MG63 (cell line): ENCODE measurements at regions not wholly inside any gene's neighbourhood (a gene's known extent, or its start where the extent isn't known, plus 50 kb on each side); places are given as distances from the start of the nearest gene placed in this dataset.
"Not testable (repeated sequence)": the region's sequence is repeated elsewhere in the genome, so short reads cannot be mapped to it uniquely, and the experiment has no call there.

Experiments used
- DNase-seq: peaks from one replicate; pipeline ENCODE4 v3.0.0-alpha.2; 2020
- H3K27me3 ChIP-seq: fragments of 250-450 bp; sonication (Bioruptor Pico); 2 replicates; pipeline ENCODE4 v1.5.1; 2020; ENCODE audit warnings: mild to moderate bottlenecking, moderate library complexity
- H3K36me3 ChIP-seq: fragments of 250-450 bp; sonication (Bioruptor Pico); 2 replicates; pipeline ENCODE4 v1.5.1; 2020; ENCODE audit warnings: mild to moderate bottlenecking, moderate library complexity
- H3K4me3 ChIP-seq: fragments of 250-450 bp; sonication (Bioruptor Pico); 2 replicates; pipeline ENCODE4 v1.5.1; 2020; ENCODE audit warnings: mild to moderate bottlenecking, moderate library complexity
- H3K9me3 ChIP-seq: fragments of 250-450 bp; sonication (Bioruptor Pico); 2 replicates; pipeline ENCODE4 v1.5.1; 2020; ENCODE audit warnings: mild to moderate bottlenecking, moderate library complexity

DNA sequence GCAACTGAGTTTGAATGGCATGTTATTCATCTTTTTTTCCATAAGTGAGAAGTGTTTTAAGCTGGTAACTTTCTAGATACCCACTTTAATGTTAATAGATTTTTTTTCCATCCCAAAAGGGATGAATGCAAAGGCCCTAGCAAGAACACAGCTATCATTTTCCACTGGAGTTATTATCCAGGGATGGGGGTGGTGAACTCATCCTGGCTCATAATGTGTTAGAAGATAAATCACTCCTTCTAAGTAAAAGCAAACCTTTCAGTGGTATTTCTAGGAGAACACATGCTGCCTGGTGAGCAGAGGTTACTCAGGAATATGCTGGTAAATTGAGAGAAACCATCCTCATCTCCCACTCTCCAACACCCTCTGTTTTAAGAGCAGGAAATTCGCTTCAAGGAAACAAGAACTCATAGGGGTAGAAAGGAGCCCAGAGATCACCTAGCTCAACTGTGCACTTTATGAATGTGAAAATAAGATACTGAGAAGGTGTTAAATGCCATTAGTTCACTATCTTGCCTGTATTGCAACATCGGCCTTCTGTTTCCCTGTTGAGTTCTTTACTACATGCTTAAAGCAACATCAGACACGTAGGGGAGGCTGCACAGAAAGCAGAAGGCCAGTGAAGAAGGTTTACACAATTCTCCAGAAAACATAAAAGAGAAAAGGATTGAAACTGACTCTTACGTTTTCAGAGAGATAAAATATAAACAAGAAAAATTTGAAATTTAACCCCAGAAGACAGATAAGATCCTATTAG lies 264.0 kb upstream of the PRKCQ start:
- H3K27me3 ChIP-seq: no peaks in the 10 kb centered on the region
- no peak overlapping the region for H3K4me3 ChIP-seq
- no peaks in the 10 kb centered on the region for H3K9me3 ChIP-seq
- no peaks in the 10 kb centered on the region; the same call in 1 of the 2 replicates for H3K36me3 ChIP-seq
- no peak for DNase-seq

DNA sequence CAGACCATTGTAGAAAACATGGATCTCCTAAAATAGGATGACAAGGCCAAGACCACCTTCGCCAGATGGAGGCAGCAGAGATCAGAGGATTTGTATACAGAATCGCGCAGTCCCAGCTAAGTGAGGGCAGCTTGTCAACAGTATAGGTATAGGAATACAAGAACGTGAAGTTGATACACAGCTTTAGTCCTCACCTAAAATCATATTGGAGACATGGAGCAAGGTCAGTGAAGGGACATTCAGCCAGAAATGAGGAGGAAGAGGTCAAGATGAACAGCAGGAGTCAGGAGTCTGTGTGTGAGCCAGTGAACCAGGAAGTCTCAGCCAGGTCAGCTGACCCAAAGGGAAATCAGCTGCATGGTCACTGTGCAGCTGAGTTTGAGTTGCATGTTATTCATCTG lies 263.4 kb upstream of the PRKCQ start:
- Histone ChIP-seq H3K27me3 (no peaks in the 10 kb centered on the region), H3K36me3 (no peaks in the 10 kb centered on the region; the same call in 1 of the 2 replicates), H3K9me3 (no peaks in the 10 kb centered on the region), H3K4me3 (no peak overlapping the region)
- no peak for DNase-seq

DNA sequence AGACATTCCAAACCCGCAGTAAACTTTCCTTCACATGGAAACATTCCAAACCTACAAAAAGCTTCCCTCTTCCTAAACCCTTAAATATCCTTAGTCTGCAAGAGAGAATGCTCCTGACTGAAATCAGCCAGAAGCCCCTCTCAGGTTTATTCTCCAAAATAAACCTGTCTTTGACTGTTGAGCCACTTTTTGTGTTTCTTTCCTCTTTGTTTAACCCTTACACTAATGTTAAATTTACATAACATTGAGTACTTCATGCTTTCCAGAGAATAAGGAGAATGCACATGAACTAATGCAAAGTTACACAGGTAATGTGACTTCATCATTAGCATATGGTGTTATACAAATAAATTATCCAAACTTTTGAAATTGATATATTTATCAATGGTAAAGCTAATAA lies 262.6 kb upstream of the PRKCQ start:
- no peak overlapping the region for H3K4me3 ChIP-seq
- no peak for DNase-seq
- no peaks in the 10 kb centered on the region; the same call in 1 of the 2 replicates for H3K36me3 ChIP-seq
- no peaks in the 10 kb centered on the region for H3K27me3 ChIP-seq
- no peaks in the 10 kb centered on the region for H3K9me3 ChIP-seq

DNA sequence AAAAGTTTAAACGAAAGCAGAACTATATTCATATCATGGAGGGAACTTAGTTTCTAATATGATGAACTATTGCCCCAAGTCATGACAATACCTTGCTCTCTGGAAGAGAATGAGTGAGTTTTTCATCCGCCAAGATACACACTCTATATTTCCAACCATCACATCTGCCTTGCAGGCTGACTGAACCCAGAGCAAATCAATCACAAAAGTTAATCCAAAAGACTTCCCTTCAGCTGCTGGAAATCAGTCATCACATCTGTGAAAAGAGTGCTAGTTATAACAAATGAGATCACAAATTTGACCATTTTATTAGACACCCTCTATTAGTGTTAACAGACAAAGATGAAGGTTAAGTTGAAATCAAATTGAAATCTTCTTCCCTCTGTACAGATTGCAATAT lies 261.7 kb upstream of the PRKCQ start:
- no peak overlapping the region for H3K4me3 ChIP-seq

DNA sequence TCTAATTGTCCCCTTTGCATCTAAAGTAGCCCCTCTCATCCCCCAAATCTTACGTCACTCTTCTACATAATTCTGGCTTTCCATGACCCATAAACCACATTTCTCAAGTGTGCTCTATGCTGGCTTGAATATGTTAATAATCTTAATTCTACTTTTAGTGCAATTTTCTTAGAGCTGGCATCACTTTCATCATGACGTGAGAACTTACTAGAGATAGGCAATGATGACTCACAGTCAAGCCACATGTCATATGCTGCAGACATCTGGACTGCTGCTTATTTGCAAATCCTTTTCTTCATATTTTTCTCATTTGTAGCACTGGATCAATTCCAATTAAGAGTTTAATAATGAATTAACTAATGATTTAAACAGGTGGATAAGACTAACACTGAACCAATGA lies 260.7 kb upstream of the PRKCQ start:
- no peaks in the 10 kb centered on the region for H3K9me3 ChIP-seq
- H3K27me3 ChIP-seq: no peaks in the 10 kb centered on the region
- DNase-seq: no peak
- no peaks in the 10 kb centered on the region; the same call in 1 of the 2 replicates for H3K36me3 ChIP-seq
- H3K4me3 ChIP-seq: no peak overlapping the region

More for the DNA sequence above, 261.7 kb upstream of the PRKCQ start:
- H3K9me3 ChIP-seq: no peaks in the 10 kb centered on the region
- H3K36me3 ChIP-seq: no peaks in the 10 kb centered on the region; the same call in 1 of the 2 replicates
- H3K27me3 ChIP-seq: no peaks in the 10 kb centered on the region
- no peak for DNase-seq

DNA sequence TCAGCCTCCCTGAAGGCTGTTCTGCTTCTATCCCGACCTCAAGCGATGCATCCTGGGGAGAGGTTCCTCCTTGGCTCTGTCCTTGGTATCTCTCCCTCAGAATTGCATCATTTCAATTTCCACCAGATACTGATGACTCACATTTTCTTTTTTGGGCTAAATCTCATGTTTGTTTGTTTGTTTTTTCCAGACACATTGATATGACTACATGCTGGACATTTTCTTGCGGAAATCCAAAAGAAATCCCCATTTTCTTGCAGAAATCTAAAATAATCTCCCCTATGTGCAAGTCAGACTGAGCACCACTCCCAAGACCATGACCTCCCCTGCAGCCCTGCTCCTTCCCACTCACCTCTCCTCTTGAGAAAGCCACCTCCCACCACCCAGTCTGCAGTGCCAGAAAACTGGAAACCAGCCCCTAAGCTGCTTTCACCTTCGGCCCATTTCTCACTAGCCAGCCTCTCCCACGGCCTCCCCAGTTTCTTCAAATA lies 260.2 kb upstream of the PRKCQ start:
- no peaks in the 10 kb centered on the region for H3K9me3 ChIP-seq
- H3K36me3 ChIP-seq: no peaks in the 10 kb centered on the region; the same call in 1 of the 2 replicates
- no peak overlapping the region for H3K4me3 ChIP-seq
- H3K27me3 ChIP-seq: no peaks in the 10 kb centered on the region
- DNase-seq: no peak

DNA sequence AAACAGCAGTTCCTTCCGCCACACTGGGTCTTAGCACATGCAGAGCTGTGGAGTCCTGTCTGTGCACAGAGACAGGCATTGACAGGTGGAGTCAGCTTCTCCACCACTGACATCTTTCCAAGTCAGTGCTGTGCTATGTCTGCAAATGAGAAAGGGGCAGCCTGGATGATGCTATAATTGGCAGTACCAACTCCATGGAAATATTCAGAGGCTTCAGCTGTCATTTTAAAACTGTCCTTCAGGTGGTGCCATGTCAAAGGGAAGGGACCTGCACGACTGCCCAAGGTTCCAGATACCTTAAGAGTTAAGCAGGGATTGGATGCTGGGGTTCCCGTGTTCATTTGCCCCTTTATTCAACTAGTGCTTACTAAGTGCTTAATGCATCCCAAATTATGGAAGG lies 258.0 kb upstream of the PRKCQ start:
- DNase-seq: no peak
- Histone ChIP-seq H3K36me3 (no peaks in the 10 kb centered on the region; the same call in 1 of the 2 replicates), H3K4me3 (no peak overlapping the region), H3K27me3 (no peaks in the 10 kb centered on the region), H3K9me3 (no peaks in the 10 kb centered on the region)

DNA sequence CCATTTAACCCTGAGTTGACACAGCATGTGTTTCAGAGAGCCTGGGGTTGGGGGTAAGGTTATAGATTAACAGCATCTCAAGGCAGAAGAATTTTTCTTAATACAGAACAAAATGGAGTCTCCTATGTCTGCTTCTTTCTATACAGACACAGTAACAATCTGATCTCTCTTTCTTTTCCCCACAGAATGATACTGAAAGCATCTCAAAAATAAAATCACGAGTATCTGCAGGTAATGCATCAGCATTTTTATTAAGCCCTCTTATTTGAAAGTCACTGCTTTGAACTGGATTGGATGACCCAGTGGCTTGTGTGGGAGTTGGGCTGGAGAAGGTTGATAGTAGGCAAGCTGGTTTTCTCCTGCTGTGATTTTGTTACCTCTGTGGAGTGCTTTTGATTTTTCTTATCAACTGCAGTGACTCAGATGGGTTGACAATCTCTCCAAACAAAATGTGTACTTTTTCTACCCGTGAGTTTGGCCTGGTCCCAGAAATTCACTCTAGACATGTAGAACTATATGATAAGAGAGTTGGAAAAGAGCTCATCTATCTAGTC lies 253.5 kb upstream of the PRKCQ start:
- H3K4me3 ChIP-seq: no peak overlapping the region
- H3K27me3 ChIP-seq: no peaks in the 10 kb centered on the region
- no peaks in the 10 kb centered on the region for H3K36me3 ChIP-seq
- H3K9me3 ChIP-seq: no peaks in the 10 kb centered on the region
- DNase-seq: no peak

DNA sequence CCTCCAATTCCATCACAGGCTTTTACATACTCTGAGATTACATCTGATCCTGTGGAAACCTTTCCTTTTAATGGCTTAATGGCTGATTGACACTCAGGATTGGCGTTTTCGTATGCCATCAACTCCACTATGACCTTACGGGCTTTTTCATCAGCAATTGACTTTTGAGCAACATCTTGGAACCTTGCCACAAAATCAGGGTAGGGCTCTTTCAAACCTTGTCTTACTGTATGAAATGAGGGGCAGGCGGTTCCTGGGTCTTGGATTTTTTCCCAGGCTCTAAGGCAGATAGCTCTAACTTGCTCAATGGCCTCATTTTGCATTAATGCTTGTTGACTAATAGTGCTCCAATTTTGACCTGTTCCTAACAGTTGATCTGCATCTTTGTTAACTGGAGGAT lies 250.9 kb upstream of the PRKCQ start:
- DNase-seq, H3K36me3 ChIP-seq, H3K4me3 ChIP-seq, H3K27me3 ChIP-seq, H3K9me3 ChIP-seq: not testable (repeated sequence)

DNA sequence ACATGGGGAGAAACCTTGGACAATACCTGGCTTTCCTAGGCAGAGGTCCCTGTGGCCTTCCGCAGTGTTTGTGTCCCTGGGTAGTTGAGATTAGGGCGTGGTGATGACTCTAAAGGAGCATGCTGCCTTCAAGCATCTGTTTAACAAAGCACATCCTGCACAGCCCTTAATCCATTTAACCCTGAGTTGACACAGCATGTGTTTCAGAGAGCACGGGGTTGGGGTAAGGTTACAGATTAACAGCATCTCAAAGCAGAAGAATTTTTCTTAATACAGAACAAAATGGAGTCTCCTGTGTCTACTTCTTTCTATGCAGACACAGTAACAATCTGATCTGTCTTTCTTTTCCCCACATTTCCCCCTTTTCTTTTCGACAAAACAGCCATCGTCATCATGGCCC lies 244.7 kb upstream of the PRKCQ start:
- not testable (repeated sequence) for DNase-seq, H3K4me3 ChIP-seq, H3K36me3 ChIP-seq, H3K9me3 ChIP-seq, H3K27me3 ChIP-seq

DNA sequence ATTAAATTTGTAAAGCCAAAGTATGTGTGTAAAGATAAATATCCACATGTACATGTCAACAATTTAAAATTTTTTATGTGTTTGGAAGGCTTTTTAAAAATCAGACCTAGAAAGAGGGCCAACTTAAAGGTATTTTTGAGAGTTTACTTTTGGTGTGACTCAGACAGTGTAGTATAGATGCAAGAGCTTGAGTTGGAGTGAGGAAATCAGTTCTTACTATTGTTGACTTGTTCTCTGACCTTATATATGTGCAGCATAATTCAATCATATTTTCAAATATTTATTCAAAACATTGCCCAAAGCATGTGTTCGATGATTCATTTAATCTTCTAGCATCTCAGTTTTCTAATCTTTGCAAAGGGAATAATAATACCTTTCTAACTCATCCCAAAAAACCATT lies 243.7 kb upstream of the PRKCQ start:
- H3K9me3 ChIP-seq: no peaks in the 10 kb centered on the region
- no peak for DNase-seq
- no peaks in the 10 kb centered on the region for H3K36me3 ChIP-seq
- H3K27me3 ChIP-seq: no peaks in the 10 kb centered on the region
- no peak overlapping the region for H3K4me3 ChIP-seq

DNA sequence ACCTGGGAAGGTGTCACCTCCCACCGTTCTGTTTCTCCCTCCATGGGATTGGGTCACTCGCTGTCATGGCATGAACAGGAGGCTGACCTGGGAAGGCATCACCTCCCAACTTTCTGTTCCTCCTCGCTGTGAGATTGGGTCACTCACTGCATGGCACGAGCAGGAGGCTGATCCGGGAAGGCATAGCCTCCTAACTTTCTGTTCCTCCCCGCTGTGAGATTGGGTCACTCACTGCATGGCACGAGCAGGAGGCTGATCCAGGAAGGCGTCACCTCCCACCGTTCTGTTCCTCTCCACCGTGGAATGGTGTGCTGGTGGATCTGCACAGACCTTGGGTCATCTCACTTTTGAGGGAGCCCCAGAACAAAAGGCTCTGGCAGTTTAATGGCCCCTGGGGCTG lies 239.2 kb upstream of the PRKCQ start:
- DNase-seq: no peak
- Histone ChIP-seq H3K4me3 (no peak overlapping the region), H3K27me3 (no peaks in the 10 kb centered on the region), H3K9me3 (no peaks in the 10 kb centered on the region), H3K36me3 (no peaks in the 10 kb centered on the region)

DNA sequence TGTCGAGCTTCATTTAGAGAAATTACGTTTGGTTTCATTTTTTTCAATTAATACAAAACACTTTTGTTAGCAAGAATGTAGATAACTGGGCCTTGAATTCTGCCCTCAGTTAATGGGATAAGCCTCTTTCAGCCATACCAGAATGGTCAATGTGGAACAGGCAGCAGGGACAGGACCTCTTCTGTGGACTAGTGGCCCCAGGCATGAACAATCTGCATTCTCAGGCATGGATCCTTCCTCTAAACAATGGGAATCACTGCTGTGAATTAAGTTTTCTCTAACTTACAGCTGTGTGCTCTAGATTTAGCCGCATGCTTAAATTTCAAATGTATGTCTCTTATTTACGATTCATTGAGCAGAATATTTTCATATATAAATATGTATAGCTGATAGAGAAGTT lies 237.7 kb upstream of the PRKCQ start:
- Histone ChIP-seq H3K27me3 (no peaks in the 10 kb centered on the region), H3K4me3 (no peak overlapping the region), H3K36me3 (no peaks in the 10 kb centered on the region), H3K9me3 (no peaks in the 10 kb centered on the region)
- no peak for DNase-seq

DNA sequence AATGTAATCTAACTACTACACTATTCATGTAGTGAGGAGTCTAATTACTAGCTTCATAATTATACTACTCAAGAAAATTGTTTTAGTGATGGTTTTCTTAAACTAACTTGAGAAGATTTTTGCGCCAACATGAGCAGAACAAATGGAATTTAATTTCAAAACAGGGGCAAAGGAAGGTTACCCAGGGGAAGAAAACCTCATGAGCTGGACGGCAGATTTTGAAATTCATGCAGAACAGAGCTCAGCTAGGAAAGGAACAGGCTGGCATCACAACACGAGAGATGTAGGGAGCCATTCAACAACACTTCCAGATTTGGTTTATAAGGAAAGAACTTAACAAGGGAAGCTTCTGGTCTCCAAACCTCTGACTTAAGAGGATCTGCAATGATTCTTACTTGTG lies 235.3 kb upstream of the PRKCQ start:
- Histone ChIP-seq H3K4me3 (no peak overlapping the region), H3K36me3 (no peaks in the 10 kb centered on the region), H3K27me3 (no peaks in the 10 kb centered on the region), H3K9me3 (no peaks in the 10 kb centered on the region; the same call in 1 of the 2 replicates)
- no peak for DNase-seq

DNA sequence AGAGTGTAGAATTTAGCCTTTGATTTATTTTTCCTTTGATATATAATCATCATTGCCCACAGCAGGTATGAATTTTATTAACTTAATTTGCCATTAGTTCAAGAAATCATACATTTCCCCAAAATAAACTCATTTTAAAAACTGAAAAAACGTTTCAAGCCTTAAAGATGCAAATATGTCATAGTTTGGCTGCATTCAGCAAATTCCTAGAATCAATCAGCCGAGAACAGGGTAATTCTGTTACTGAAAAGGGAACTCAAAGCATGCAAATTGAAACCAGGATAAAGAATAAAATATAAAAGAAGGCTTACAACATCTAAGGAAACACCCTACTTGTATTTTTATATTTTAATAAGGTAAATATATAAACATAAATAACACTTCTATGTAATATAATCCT lies 233.8 kb upstream of the PRKCQ start:
- no peak for DNase-seq
- Histone ChIP-seq H3K36me3 (no peaks in the 10 kb centered on the region), H3K4me3 (no peak overlapping the region), H3K27me3 (no peaks in the 10 kb centered on the region), H3K9me3 (no peaks in the 10 kb centered on the region; the same call in 1 of the 2 replicates)

DNA sequence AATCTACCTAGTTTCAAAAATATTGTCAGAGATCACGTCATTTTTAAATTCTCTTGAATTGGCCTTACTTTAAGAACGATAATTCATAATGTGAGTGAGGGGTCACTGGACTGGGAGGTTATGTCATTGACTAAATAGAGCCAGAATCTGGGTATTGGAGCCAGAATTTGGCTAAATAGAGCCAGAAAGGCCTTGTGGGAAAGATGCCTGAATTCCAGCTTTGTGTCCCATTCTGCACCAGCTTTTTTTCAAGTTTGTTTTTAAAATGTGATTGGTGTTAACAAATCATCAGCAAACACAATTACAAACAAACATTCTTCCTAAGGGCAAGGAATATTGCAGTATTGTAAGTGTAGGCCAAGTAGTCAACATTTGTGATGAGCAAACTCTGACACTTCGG lies 233.2 kb upstream of the PRKCQ start:
- Histone ChIP-seq H3K4me3 (no peak overlapping the region), H3K27me3 (no peaks in the 10 kb centered on the region), H3K9me3 (no peaks in the 10 kb centered on the region; the same call in 1 of the 2 replicates), H3K36me3 (no peaks in the 10 kb centered on the region)
- DNase-seq: no peak

DNA sequence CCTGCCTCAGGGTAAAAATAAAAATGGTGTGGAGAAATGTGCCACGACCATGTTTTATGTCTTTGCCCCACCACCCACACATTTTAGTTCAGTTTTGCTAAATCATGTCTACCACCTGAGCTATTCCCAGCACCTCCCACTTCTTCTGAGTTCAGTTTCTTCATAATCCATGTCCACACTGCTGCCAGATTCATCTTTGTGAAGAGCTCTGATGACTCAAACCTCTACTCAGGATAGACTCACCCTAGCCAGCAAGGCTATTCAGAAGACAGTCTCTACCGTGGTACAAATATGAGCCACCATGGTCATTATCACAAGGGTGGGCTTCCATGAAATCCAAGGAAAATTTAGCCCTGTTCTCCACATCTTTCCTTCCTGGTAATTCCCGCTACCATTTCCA lies 231.1 kb upstream of the PRKCQ start:
- no peak overlapping the region for H3K4me3 ChIP-seq
- DNase-seq: peak; percentile 9
- H3K27me3 ChIP-seq: no peaks in the 10 kb centered on the region
- H3K9me3 ChIP-seq: no peaks in the 10 kb centered on the region; the same call in 1 of the 2 replicates
- H3K36me3 ChIP-seq: no peaks in the 10 kb centered on the region

DNA sequence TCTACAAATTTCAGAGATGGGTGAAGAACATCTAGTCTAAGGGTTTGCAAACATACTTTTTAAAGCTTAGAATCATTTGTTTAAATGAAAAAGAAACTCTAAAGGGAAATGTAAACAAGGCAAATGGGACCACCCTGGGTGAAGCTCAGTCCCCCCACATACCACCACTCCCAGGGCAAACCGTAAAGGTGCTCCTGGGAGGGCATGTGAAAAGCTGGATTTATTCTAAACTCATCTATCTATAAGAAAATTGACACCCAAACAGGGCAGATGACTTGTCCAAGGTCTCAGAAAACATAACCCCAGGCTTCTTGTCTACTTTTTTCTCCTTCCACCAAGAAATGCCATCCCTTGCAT lies 223.3 kb upstream of the PRKCQ start:
- no peak for DNase-seq
- H3K4me3 ChIP-seq: no peak overlapping the region

More for the DNA sequence above, 223.3 kb upstream of the PRKCQ start:
- no peaks in the 10 kb centered on the region for H3K9me3 ChIP-seq
- no peaks in the 10 kb centered on the region for H3K27me3 ChIP-seq
- no peaks in the 10 kb centered on the region for H3K36me3 ChIP-seq
